B cell (primary cell): ENCODE measurements at regions not wholly inside any gene's neighbourhood (a gene's known extent, or its start where the extent isn't known, plus 50 kb on each side); places are given as distances from the start of the nearest gene placed in this dataset.

Experiments
- ATAC-seq: fragments of 200-7000 bp; cut with Tn5 transposase; one replicate; pipeline ENCODE4 v1.10.0; 2021; ENCODE audit warnings: low read depth, mild to moderate bottlenecking, moderate number of reproducible peaks, moderate library complexity
- CTCF ChIA-PET: fragments of 350-600 bp; sonication (Branson Sonifier 250); formaldehyde crosslinking; loops from one replicate; lab custom pipeline; 2021; ENCODE audit warnings: antibody characterized with exemption, inconsistent platforms; lab: Charles Lee
- POLR2A ChIA-PET: fragments of 350-600 bp; sonication (Branson Sonifier 250); formaldehyde crosslinking; loops from one replicate; lab custom pipeline; 2021; ENCODE audit warnings: antibody characterized with exemption; lab: Charles Lee
- DNase-seq: peaks from one replicate; pipeline ENCODE4 v3.0.0; 2013
- H2AFZ ChIP-seq: 2 replicates; pipeline ENCODE4 v1.6.1; 2012; ENCODE audit warnings: mild to moderate bottlenecking, low read depth, low read length; ENCODE audit not compliant: insufficient read depth, poor library complexity, severe bottlenecking
- H3K27ac ChIP-seq, 2 donors: 1 replicate in 1 of 2; 2 replicates in 1 of 2; pipeline ENCODE4 v1.5.1; 2012 to 2013; ENCODE audit warnings: low read length in 2 of 2, mild to moderate bottlenecking in 2 of 2, moderate library complexity in 1 of 2
- H3K27me3 ChIP-seq, 4 experiments: fragments of 200-600 bp in 1 of 4; sonication (generic) in 1 of 4; replicated peaks in 1 of 4; 1 replicate in 2 of 4; 2 replicates in 2 of 4; pipeline versions ENCODE4 v1.6.1 to v1.7.0; 2013 to 2016; ENCODE audit warnings: low read length in 3 of 4, mild to moderate bottlenecking in 2 of 4, mixed read lengths in 1 of 4, moderate library complexity in 1 of 4; ENCODE audit not compliant: insufficient read depth in 4 of 4, control insufficient read depth in 3 of 4; ENCODE audit errors: control extremely low read depth in 1 of 4
- H3K36me3 ChIP-seq, 2 experiments: replicated peaks in 1 of 2; 1 replicate in 1 of 2; 2 replicates in 1 of 2; pipeline versions ENCODE4 v1.6.1 to v1.7.1; 2013; ENCODE audit warnings: low read length in 1 of 2; ENCODE audit not compliant: insufficient read depth in 2 of 2, control insufficient read depth in 1 of 2; ENCODE audit errors: control extremely low read depth in 1 of 2, extremely low read depth in 1 of 2
- H3K4me1 ChIP-seq, 2 donors: fragments of 200-600 bp in 1 of 2; sonication (generic) in 1 of 2; 1 replicate in 1 of 2; 2 replicates in 1 of 2; pipeline versions ENCODE4 v1.5.1 to v1.6.1; 2013 to 2017; ENCODE audit warnings: low read length in 2 of 2; ENCODE audit not compliant: control insufficient read depth in 2 of 2, insufficient read depth in 2 of 2
- H3K4me2 ChIP-seq: replicated peaks from 2 replicates; pipeline ENCODE3; 2012; ENCODE audit warnings: mild to moderate bottlenecking, low read depth, low read length; ENCODE audit not compliant: poor library complexity, severe bottlenecking
- H3K4me3 ChIP-seq, 5 experiments: fragments of 200-600 bp in 1 of 5; sonication (generic) in 1 of 5; 1 replicate in 3 of 5; 2 replicates in 2 of 5; pipeline versions ENCODE4 v1.5.1 to v1.7.0; 2011 to 2016; ENCODE audit warnings: low read length in 4 of 5, mild to moderate bottlenecking in 4 of 5, low read depth in 2 of 5, control low read depth in 1 of 5, moderate library complexity in 1 of 5; ENCODE audit not compliant: insufficient read depth in 1 of 5; ENCODE audit errors: control extremely low read depth in 1 of 5, extremely low read depth in 1 of 5
- H3K79me2 ChIP-seq: fragments of 200-600 bp; sonication (generic); one replicate; pipeline ENCODE4 v1.6.0; 2016; ENCODE audit warnings: low read length; ENCODE audit not compliant: control insufficient read depth, insufficient read depth
- H3K9ac ChIP-seq: fragments of 200-600 bp; sonication (generic); 2 replicates; pipeline ENCODE4 v1.6.1; 2017; ENCODE audit warnings: mild to moderate bottlenecking, low read length, moderate library complexity
- H3K9me3 ChIP-seq, 3 donors: one replicate each; pipeline versions ENCODE4 v1.6.1 to v1.7.1; 2013; ENCODE audit warnings: low read length in 2 of 3; ENCODE audit not compliant: control insufficient read depth in 2 of 3, insufficient read depth in 1 of 3; ENCODE audit errors: control extremely low read depth in 1 of 3
- H4K20me1 ChIP-seq: 2 replicates; pipeline ENCODE4 v1.6.0; 2012; ENCODE audit warnings: mild to moderate bottlenecking, low read length; ENCODE audit not compliant: insufficient read depth, control insufficient read depth, poor library complexity, severe bottlenecking
- H3K27ac Mint-ChIP-seq: one replicate; pipeline ENCODE4 v1.8.0; 2021; ENCODE audit warnings: mixed read lengths
- H3K27me3 Mint-ChIP-seq: one replicate; pipeline ENCODE4 v1.8.0; 2021; ENCODE audit warnings: mixed read lengths
- H3K4me1 Mint-ChIP-seq: one replicate; pipeline ENCODE4 v1.8.0; 2021; ENCODE audit warnings: mixed read lengths
- H3K4me3 Mint-ChIP-seq: one replicate; pipeline ENCODE4 v1.8.0; 2021; ENCODE audit warnings: mixed read lengths
- H3K9me3 Mint-ChIP-seq: one replicate; pipeline ENCODE4 v1.8.0; 2022; ENCODE audit warnings: mixed read lengths; ENCODE audit not compliant: insufficient read depth
- CTCF ChIP-seq: fragments of 200-600 bp; IDR thresholded peaks from one replicate; pipeline ENCODE4 v1.8.0; 2022; ENCODE audit warnings: antibody characterized with exemption, mild to moderate bottlenecking
- EZH2 ChIP-seq: IDR thresholded peaks from 2 replicates; pipeline ENCODE4 v1.6.1; 2012; ENCODE audit warnings: borderline replicate concordance, low read depth, mild to moderate bottlenecking, moderate library complexity, low read length; ENCODE audit not compliant: insufficient read depth, poor library complexity, severe bottlenecking
- WGBS: methylation state at CpG from one replicate; pipeline ENCODE4 v1.1.5; 2013; ENCODE audit warnings: missing lambda C conversion rate; ENCODE audit not compliant: insufficient coverage; 5-methylcytosine and 5-hydroxymethylcytosine counted together
- intact Hi-C: fragments of 100-400 bp; cut with micrococcal nuclease; formaldehyde crosslinking; loops from one replicate; pipeline ENCODE4 v1.10.0; 2022

- CTCF ChIA-PET = no interaction called here
- POLR2A ChIA-PET = no interaction called here
- Mint-ChIP-seq H3K4me3 (no peak overlapping the region), H3K4me1 (no peaks in the 10 kb centered on the region), H3K27me3 (no peaks in the 10 kb centered on the region), H3K9me3 (no peaks in the 10 kb centered on the region), H3K27ac (no peak overlapping the region)
- Histone ChIP-seq H3K27ac (no peak overlapping the region), H3K36me3 (no peaks in the 10 kb centered on the region), H3K79me2 (no peaks in the 10 kb centered on the region), H3K4me1 (no peaks in the 10 kb centered on the region), H3K9me3 (no peaks in the 10 kb centered on the region), H3K9ac (no peak overlapping the region), H4K20me1 (no peaks in the 10 kb centered on the region), H3K4me2 (no peak overlapping the region), H3K4me3 (no peak overlapping the region), H3K27me3 (no peaks in the 10 kb centered on the region), H2AFZ (no peak overlapping the region)
- TF ChIP-seq EZH2 (no peak), CTCF (no peak)
- DNase-seq = no peak
- no peak for ATAC-seq
- intact Hi-C loops = no loop called here
- no CpG with 5 or more reads among the region's 3 CpGs for WGBS
Measured at GRCh38 chr6:140601021-140601808, 1226.8 kb upstream of the CITED2 start.

- Histone ChIP-seq H2AFZ (no peak overlapping the region), H3K9ac (no peak overlapping the region), H3K27ac (no peak overlapping the region), H4K20me1 (no peaks in the 10 kb centered on the region), H3K4me3 (no peak overlapping the region), H3K27me3 (no peaks in the 10 kb centered on the region), H3K4me2 (no peak overlapping the region), H3K4me1 (no peaks in the 10 kb centered on the region), H3K9me3 (no peaks in the 10 kb centered on the region), H3K36me3 (no peaks in the 10 kb centered on the region), H3K79me2 (no peaks in the 10 kb centered on the region)
- intact Hi-C loops = no loop called here
- Mint-ChIP-seq H3K27me3 (no peaks in the 10 kb centered on the region), H3K4me1 (no peaks in the 10 kb centered on the region), H3K4me3 (no peak overlapping the region), H3K9me3 (no peaks in the 10 kb centered on the region), H3K27ac (no peak overlapping the region)
- no peak for ATAC-seq
- ChIA-PET POLR2A (no interaction called here), CTCF (no interaction called here)
- TF ChIP-seq CTCF (no peak), EZH2 (no peak)
- 100% methylated on average over 1 of the region's 1 CpG for WGBS
- no peak for DNase-seq
Measured at GRCh38 chr6:140599916-140600315, 1225.5 kb upstream of the CITED2 start.
